ENCODE measurements at regions not wholly inside any gene's neighbourhood (a gene's known extent, or its start where the extent isn't known, plus 50 kb on each side); places are given as distances from the start of the nearest gene placed in this dataset.
A peak's percentile ranks its signal among the peaks of the same experiment; 100 is the strongest.

DNA sequence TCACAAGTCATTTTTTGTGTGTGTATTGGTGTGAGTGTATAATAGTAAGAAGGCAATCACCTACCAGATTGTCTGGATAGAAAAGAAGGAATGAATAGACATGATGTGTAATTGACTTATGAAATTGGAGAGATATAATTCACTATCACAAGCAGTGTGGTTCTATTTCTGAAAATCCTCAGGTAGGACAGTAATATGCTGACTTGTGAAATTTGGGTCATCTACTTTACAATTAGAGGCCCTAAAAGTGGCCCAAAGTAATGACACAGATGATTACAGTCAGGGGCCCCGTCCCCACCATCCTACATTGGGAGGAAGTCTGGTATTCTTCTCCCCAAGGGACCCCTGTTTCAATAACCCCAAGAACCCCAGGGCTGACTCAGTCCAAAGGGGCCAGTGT is 73.6 kb upstream of the SELENOK start:
- Histone ChIP-seq H3K36me3 (no peaks in the 10 kb centered on the region), H3K27me3 (ENCODE audit: low read depth) (no peaks in the 10 kb centered on the region), H3K4me3 (no peak overlapping the region), H3K4me1 (no peaks in the 10 kb centered on the region), H3K27ac (no peak overlapping the region), H3K9me3 (peaks cover 5% of the 10 kb centered on the region)
- intact Hi-C loops (cut with DNase I) = no loop called here
- TF ChIP-seq, protein P1, sequence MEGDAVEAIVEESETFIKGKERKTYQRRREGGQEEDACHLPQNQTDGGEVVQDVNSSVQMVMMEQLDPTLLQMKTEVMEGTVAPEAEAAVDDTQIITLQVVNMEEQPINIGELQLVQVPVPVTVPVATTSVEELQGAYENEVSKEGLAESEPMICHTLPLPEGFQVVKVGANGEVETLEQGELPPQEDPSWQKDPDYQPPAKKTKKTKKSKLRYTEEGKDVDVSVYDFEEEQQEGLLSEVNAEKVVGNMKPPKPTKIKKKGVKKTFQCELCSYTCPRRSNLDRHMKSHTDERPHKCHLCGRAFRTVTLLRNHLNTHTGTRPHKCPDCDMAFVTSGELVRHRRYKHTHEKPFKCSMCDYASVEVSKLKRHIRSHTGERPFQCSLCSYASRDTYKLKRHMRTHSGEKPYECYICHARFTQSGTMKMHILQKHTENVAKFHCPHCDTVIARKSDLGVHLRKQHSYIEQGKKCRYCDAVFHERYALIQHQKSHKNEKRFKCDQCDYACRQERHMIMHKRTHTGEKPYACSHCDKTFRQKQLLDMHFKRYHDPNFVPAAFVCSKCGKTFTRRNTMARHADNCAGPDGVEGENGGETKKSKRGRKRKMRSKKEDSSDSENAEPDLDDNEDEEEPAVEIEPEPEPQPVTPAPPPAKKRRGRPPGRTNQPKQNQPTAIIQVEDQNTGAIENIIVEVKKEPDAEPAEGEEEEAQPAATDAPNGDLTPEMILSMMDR (IDR thresholded peaks at IDR 0.05) = no peak
- DNase-seq (no peak), ATAC-seq (no peak)

DNA sequence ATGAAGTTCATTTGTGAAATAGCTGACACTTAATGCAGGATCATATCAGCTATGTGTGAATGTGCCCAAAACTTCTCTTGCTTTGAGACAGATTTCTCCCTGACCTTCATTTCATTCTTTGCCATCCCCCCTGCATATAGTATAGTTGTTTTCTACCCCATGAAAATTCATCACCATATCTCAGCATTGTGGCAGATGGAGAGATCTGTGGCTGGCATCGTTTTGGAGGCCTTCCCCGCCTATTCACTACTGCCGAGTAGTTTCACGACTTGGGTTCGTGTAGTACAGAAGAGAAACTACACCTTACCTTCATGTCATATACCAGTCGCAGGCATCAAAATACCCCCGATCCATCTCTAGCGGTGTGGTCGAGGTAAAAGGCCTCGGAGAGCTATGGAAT is 66.2 kb upstream of the SELENOK start:
- Histone ChIP-seq H3K27me3 (ENCODE audit: low read depth) (no peaks in the 10 kb centered on the region), H3K27ac (no peak overlapping the region), H3K4me1 (no peaks in the 10 kb centered on the region), H3K9me3 (no peaks in the 10 kb centered on the region), H3K4me3 (no peak overlapping the region), H3K36me3 (no peaks in the 10 kb centered on the region)
- ATAC-seq (no peak), DNase-seq (no peak)
- TF ChIP-seq, protein P1 (IDR thresholded peaks at IDR 0.05) = no peak
- intact Hi-C loops (cut with DNase I) = no loop called here

GRCh38 chr3:53956586-53956985 is 64.9 kb upstream of the SELENOK start:
- Histone ChIP-seq H3K36me3 (no peaks in the 10 kb centered on the region), H3K27me3 (ENCODE audit: low read depth) (no peaks in the 10 kb centered on the region), H3K4me1 (no peaks in the 10 kb centered on the region), H3K4me3 (no peak overlapping the region), H3K27ac (no peak overlapping the region), H3K9me3 (no peaks in the 10 kb centered on the region)
- intact Hi-C loops (cut with DNase I) = no loop called here
- DNase-seq (no peak), ATAC-seq (peak in 1 of 2 donors; percentile 63)
- TF ChIP-seq, protein P1 (IDR thresholded peaks at IDR 0.05) = no peak

GRCh38 chr3:53949541-53949940 is 57.9 kb upstream of the SELENOK start:
- TF ChIP-seq, protein P1 (IDR thresholded peaks at IDR 0.05) = no peak
- DNase-seq = no peak
- H3K4me1 ChIP-seq = no peaks in the 10 kb centered on the region
- no peak for ATAC-seq
- H3K36me3 ChIP-seq = no peaks in the 10 kb centered on the region
- intact Hi-C loops (cut with DNase I) = no loop called here
- no peaks in the 10 kb centered on the region for H3K27me3 ChIP-seq (ENCODE audit: low read depth)
- H3K27ac ChIP-seq = no peak overlapping the region
- H3K4me3 ChIP-seq = no peak overlapping the region
- peaks cover 12% of the 10 kb centered on the region for H3K9me3 ChIP-seq

DNA sequence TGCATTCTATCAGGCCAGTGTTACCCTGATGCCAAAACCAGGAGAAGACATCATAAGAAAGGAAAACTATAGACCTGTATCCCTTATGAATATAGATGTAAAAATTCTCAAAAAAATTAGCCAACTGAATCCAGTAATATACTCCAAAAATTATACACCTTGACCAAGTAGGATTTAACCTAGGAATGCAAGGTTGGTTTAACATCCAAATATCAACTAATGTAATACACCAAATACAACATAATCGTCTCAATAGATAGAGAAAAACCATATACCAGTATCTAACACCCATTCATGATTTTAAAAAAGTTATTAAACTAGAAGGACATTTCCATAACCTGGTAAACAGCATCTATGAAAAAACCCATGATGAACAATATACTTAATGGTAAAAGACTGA is 56.5 kb upstream of the SELENOK start:
- H3K4me3 ChIP-seq = no peak overlapping the region
- H3K4me1 ChIP-seq = no peaks in the 10 kb centered on the region
- H3K27me3 ChIP-seq (ENCODE audit: low read depth) = no peaks in the 10 kb centered on the region
- intact Hi-C loops (cut with DNase I) = no loop called here
- H3K9me3 ChIP-seq = peaks cover 12% of the 10 kb centered on the region
- DNase-seq (no peak), ATAC-seq (no peak)
- TF ChIP-seq, protein P1 (IDR thresholded peaks at IDR 0.05) = no peak
- H3K27ac ChIP-seq = no peak overlapping the region
- H3K36me3 ChIP-seq = no peaks in the 10 kb centered on the region

DNA sequence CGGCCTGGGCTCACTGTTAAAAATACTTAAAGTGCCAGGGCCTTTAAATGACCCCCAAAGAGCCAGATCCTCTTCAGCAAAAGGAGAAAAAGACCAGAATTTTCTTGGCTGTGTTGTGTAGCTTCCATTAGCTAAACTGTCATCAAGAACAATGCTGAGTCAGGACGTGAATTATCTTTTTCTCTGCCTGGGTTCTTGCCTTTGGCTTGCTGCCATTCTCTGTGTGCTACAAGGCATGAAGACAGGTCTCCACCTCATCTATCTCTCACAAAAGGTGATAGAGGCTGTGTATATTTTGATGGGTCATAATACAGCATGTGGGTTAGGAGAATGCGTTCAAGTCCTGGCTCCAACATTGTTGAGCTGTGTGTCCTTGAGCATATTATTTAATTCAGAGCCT is 52.4 kb upstream of the SELENOK start:
- H3K27me3 ChIP-seq (ENCODE audit: low read depth) = peaks cover 4% of the 10 kb centered on the region
- ATAC-seq = no peak
- TF ChIP-seq, protein P1 (IDR thresholded peaks at IDR 0.05) = no peak
- no peaks in the 10 kb centered on the region for H3K4me1 ChIP-seq
- peaks cover 12% of the 10 kb centered on the region for H3K9me3 ChIP-seq
- no peaks in the 10 kb centered on the region for H3K36me3 ChIP-seq
- H3K4me3 ChIP-seq = no peak overlapping the region
- no peak for DNase-seq
- H3K27ac ChIP-seq = no peak overlapping the region
- intact Hi-C loops (cut with DNase I) = no loop called here

Data from lower lobe of right lung (tissue), 2 donors.